GM12864 (cell line): ENCODE measurements at regions not wholly inside any gene's neighbourhood (a gene's known extent, or its start where the extent isn't known, plus 50 kb on each side); places are given as distances from the start of the nearest gene placed in this dataset.

Source experiments
- DNase-seq: peaks from one replicate; pipeline ENCODE4 v3.0.0-alpha.2; 2011; ENCODE audit warnings: low read depth
- H3K4me3 ChIP-seq: 2 replicates; pipeline ENCODE4 v1.5.1; 2011; ENCODE audit warnings: mild to moderate bottlenecking, low read depth, low read length, control low read depth
- TF ChIP-seq, protein P1 (sequence below): IDR thresholded peaks from 2 replicates; pipeline ENCODE4 v1.5.1; 2011; ENCODE audit warnings: low read depth, mild to moderate bottlenecking, moderate library complexity, low read length, control low read depth, inconsistent platforms; ENCODE audit errors: missing control alignments

DNA sequence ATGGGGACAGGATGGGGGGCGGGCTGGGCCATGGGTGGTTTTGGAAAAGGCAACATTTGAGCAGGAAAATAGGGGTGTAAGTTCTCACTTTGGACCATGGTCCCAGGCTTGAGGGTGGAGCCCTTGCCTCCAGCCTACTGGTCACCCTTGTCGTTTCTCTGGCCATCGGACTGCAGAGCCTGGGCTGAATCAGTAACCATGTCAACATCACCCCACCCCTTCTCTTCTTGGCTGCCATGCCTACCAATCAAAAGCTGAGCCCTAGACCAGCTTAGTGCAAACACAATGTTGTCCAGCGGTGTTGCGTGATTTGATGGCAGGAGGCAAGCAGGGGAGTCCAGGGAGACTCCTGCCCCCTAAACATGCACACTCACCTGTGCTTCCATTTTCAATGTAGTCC lies 231.0 kb upstream of the KAZN start:
- H3K4me3 ChIP-seq, result no peak overlapping the region
- DNase-seq, result no peak
- TF ChIP-seq, protein P1, sequence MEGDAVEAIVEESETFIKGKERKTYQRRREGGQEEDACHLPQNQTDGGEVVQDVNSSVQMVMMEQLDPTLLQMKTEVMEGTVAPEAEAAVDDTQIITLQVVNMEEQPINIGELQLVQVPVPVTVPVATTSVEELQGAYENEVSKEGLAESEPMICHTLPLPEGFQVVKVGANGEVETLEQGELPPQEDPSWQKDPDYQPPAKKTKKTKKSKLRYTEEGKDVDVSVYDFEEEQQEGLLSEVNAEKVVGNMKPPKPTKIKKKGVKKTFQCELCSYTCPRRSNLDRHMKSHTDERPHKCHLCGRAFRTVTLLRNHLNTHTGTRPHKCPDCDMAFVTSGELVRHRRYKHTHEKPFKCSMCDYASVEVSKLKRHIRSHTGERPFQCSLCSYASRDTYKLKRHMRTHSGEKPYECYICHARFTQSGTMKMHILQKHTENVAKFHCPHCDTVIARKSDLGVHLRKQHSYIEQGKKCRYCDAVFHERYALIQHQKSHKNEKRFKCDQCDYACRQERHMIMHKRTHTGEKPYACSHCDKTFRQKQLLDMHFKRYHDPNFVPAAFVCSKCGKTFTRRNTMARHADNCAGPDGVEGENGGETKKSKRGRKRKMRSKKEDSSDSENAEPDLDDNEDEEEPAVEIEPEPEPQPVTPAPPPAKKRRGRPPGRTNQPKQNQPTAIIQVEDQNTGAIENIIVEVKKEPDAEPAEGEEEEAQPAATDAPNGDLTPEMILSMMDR, result no peak

DNA sequence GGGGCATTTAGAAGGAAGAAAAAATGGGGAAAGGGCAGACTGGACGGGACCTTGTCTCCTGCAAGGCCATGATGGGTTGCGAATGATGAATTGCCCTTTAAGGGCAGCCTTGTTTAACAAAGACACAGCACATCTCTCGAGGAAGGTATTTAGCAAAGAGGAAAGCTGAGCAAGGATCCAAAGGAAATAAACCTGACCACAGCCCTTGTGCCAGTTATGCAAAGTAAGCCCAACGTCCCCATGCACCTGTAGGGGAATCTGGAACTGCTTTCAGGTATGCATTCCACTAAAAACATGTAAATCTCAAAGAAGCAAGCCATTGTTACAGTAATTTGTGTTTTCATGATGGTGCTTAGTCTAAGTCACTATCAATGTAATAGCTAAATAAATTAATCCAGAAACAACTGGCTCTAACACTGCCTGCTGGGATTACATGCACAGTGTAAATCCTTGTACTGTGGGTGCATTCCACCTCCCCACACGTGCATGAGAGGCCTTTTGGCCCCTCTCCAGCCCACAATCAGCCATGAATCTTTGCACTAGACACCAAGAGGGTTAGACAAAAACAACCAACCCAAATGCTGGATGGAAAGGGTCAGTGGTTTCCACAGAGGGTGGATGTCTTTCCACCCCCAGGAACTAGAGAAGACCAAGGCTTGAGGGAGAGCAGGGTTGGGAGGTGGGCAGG lies 228.8 kb upstream of the KAZN start:
- no peak overlapping the region for H3K4me3 ChIP-seq
- TF ChIP-seq, protein P1, result no peak
- DNase-seq, result no peak

DNA sequence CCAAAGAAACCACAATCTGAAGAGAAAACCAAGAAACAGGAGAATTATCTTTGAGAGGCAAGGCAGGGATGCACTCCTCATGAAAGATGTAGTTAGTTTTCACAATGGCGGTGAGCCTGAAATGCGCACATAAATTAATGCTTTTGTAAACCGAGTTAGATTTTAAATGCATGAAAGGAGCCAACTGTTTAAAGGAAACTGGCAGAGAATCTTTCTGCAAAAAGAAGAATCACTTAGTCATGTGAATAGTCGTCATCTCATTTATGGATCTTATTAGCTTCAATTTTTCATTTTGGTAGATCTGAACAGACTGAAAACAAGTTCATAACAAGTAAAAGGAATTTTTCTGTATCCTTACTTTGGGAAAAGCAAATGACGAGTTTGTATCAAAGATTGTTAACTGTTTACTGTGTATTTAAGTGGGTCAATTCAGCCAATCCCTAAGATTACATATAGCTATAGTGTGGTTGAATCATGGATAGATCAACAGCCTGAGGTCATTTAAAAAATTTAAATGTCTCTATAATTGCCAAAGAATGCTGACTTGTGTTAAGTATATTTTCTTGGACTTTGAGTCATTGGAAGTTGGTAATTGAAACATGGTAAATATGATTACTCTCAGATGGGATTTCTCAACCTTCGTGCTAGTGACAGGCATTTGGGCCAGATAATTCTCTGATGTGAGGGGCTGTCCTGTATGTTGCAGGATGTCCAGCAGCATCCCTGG lies 226.6 kb upstream of the KAZN start:
- H3K4me3 ChIP-seq, result no peak overlapping the region
- no peak for DNase-seq
- TF ChIP-seq, protein P1, result no peak

DNA sequence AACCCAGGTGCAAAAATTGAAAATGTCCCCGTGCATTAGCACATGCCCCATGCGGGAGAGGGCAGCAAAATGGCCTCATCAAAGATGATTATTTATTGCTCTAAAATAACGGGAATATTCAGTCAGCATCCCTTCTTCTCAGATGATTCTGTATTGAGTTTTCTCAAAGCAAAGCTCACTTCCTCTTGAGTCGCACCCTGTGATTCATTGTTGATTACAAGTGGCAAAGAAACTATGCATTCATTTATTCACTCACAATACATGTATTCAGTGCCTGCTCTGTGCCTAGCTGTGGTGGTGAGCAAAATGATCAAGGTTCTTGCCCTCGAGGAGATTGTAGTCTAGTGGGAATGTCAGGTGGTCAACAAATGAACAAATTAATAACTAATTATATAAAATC lies 226.0 kb upstream of the KAZN start:
- no peak for DNase-seq
- TF ChIP-seq, protein P1, result no peak
- H3K4me3 ChIP-seq, result no peak overlapping the region

DNA sequence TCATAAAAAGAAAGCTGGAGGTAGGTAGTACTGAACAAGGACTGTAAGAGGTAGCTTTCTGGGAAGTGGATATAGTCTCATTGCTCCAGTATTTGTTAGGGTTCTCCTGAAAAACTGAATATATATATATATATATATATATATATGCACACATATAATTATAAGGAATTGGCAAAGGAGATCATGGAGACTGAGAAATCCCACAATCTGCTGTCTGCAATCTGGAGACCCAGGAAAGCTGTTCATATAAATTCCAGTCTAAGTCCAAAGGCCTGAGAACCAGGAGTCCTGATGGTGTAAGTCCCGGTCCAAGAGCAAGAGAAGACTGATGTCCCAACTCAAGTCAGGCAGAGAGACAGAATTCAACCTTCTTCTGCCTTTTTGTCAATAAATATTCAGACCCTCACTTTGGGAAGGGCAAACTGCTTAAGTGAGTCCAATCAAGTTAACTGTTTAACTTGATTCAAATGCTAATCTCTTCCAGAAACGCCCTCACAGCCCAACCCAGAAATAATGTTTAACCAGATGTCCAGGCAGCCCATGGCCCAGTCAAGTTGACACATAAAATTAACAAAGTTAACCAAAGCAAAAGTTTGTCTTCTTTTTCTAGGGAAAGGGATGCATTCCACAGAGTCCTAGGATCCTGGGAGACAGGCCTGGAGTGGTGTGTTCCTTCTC lies 225.3 kb upstream of the KAZN start:
- no peak for DNase-seq
- TF ChIP-seq, protein P1, result no peak
- no peak overlapping the region for H3K4me3 ChIP-seq

DNA sequence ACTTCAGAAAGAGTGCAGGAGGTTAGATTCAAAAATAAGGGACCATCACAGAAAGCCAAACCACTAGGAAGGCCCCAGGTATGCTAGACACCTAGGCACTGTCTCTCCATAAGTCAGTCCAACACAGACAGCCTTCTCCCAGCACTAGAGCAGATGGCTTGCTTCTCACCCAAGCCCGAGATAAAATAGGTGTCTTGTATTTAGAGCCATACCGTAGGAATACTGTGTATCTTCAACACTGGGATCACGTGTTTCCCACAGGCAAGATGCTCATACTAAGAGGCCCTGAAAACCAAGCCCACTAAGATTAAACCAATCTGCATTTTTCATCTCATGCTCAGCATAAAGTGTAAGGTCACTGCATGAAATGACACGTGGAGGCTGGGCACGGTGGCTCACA lies 223.3 kb upstream of the KAZN start:
- no peak overlapping the region for H3K4me3 ChIP-seq
- no peak for DNase-seq
- TF ChIP-seq, protein P1, result no peak

DNA sequence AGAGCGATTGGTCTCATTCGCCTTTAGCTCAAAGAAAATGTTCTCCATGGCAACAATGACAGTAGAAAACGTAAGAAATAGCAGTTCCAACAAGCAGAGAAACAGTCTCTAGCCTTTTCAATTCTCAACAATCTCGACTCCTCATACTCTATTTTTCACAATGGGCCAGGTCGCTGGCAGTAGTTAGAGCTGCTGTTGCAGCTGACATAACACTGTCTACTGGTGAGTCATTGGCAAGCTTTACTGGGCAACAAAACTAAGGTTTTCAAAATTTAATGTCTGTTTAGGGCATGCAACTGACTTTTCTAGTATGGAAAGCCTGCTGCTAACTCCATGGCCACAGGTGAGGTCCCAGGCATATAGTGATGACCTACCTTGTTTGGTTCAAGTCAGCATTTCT lies 221.1 kb upstream of the KAZN start:
- DNase-seq, result no peak

More for the DNA sequence above, 221.1 kb upstream of the KAZN start:
- TF ChIP-seq, protein P1, result no peak
- H3K4me3 ChIP-seq, result no peak overlapping the region
